ENCODE measurements at regions not wholly inside any gene's neighbourhood (a gene's known extent, or its start where the extent isn't known, plus 50 kb on each side); places are given as distances from the start of the nearest gene placed in this dataset.

GRCh38 chr13:63436325-63436668, 2020.6 kb upstream of the PCDH20 start:
- no peak for TF ChIP-seq CTCF (IDR thresholded peaks at IDR 0.05; ENCODE audit: poor library complexity)
- TF ChIP-seq EZH2 (IDR thresholded peaks at IDR 0.05; ENCODE audit: borderline replicate concordance), result no peak
- TF ChIP-seq EZH2phosphoT487 (IDR thresholded peaks at IDR 0.05; ENCODE audit: low read depth, severe bottlenecking, unreplicated experiment), result no peak

Measured in hepatocyte (in vitro differentiated cells).